ENCODE measurements at regions not wholly inside any gene's neighbourhood (a gene's known extent, or its start where the extent isn't known, plus 50 kb on each side); places are given as distances from the start of the nearest gene placed in this dataset.

DNA sequence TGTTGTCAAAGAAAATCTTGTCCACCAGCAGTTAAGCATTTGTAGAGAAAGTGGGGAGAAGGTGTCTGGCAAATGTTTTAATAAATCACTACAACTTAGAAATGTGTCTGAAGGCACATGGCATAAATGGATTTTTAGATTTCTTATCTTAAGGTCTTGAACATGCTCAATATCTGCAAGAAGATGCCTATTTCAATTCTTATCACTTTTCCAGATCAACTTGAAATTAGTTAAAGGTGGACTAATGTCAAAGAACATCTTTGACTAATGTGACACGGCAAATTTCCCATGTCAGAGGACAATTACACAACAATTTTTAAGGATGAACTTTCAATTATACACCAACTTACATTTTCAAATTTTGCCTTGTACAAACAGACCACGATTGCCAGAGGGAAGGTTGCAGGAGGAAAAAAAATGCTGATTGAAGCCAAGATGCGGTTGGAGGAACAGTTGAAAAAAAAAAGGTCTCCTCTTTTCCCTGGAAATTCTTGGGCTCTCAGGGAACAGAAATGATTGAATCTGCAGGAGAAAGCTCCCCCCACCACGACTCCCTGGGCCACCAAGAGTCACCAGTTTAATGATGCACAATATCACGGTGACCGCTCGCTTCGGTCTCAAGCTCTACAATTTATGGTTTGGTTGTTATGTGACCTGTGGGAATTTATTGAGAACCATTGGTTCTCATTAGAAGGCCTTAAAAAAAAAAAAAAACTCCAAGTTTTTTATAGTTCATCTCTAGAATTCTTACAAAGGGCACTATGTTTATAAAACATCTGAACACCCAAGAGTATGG lies 507.6 kb upstream of the ADAMTS9 start:
- TF ChIP-seq CTCF (IDR thresholded peaks at IDR 0.05) (no peak), ZFX (IDR thresholded peaks at IDR 0.05; ENCODE audit: borderline replicate concordance) (no peak)
